Prostate gland (tissue), 2 donors: ENCODE measurements at regions not wholly inside any gene's neighbourhood (a gene's known extent, or its start where the extent isn't known, plus 50 kb on each side); places are given as distances from the start of the nearest gene placed in this dataset.

Experiments used
- CTCF ChIP-seq, 4 experiments: fragments of 200-600 bp in 2 of 4; fragments of 450-650 bp in 2 of 4; sonication (generic) in 2 of 4; IDR thresholded peaks; 1 replicate in 3 of 4; 2 replicates in 1 of 4; pipeline ENCODE4 v1.5.1; 2016 to 2019; ENCODE audit warnings: antibody characterized with exemption in 4 of 4, mild to moderate bottlenecking in 2 of 4, moderate library complexity in 2 of 4
- POLR2A ChIP-seq: fragments of 450-650 bp; IDR thresholded peaks from one replicate; pipeline ENCODE4 v1.6.1; 2016; ENCODE audit warnings: antibody characterized with exemption, mild to moderate bottlenecking

DNA sequence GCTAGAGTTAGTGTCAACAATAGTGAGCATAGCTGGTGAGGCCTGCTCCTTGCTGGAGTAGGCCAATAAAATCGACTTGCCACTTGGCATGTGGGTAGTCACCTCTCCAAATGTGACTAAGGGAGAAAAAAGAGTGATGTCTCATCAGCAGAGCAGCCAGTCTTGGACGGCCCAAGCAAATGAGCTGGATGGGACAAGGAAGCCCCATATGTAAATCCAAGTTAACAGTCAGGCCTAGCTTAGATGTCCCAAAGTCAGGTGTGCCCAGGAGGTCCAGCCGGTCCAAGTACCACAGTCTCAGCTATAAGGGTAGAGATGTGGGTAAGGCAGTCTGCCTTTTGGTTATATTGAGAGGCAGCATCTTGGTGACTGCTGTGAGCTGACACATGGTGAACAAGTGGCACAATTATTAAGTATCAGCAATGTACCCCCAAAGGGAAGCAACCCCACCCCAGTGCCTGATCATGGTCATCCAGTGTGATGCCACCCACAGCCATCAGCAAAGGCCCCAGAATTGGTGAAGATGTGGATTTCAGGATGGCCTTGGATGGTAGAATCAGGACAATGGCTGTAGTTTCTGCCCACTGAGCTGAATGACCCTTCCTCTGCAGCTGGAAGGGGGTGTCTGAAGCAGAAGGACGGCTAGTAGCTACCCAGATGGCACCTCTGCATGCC is 83.4 kb downstream of the TNFRSF13B start:
- TF ChIP-seq POLR2A: no peak
- TF ChIP-seq CTCF (IDR thresholded peaks at IDR 0.05): no peak
